KBM-7 (cell line): ENCODE measurements at regions not wholly inside any gene's neighbourhood (a gene's known extent, or its start where the extent isn't known, plus 50 kb on each side); places are given as distances from the start of the nearest gene placed in this dataset.
"Not testable (repeated sequence)": the region's sequence is repeated elsewhere in the genome, so short reads cannot be mapped to it uniquely, and the experiment has no call there.

ENCODE experiments used
- DNase-seq: peaks from one replicate; pipeline ENCODE4 v3.0.0-alpha.2; 2015
- in situ Hi-C: fragments of 300-500 bp; cut with MboI; formaldehyde crosslinking; loops from 2 replicates; pipeline ENCODE4 v1.14.3; 2020; ENCODE audit warnings: low sequenced_read_pairs, low pct_unique_long_range_greater_than_20kb, mixed read lengths

- DNase-seq: peak; percentile 8
- in situ Hi-C loops: no loop called here
Observed at GRCh38 chr7:125459038-125459437, 529.4 kb upstream of the POT1 start.

- in situ Hi-C loops: no loop called here
- no peak for DNase-seq
Observed at GRCh38 chr7:125450749-125451148, 521.1 kb upstream of the POT1 start.

- DNase-seq: no peak
- in situ Hi-C loops: no loop called here
Observed at GRCh38 chr7:125445836-125446235, 516.2 kb upstream of the POT1 start.

GRCh38 chr7:125444864-125445263, 515.2 kb upstream of the POT1 start:
- in situ Hi-C loops: no loop called here
- no peak for DNase-seq

GRCh38 chr7:125436220-125436619, 506.6 kb upstream of the POT1 start:
- in situ Hi-C loops: no loop called here

GRCh38 chr7:125431349-125431748, 501.7 kb upstream of the POT1 start:
- no peak for DNase-seq
- in situ Hi-C loops: no loop called here

More at GRCh38 chr7:125436220-125436619, 506.6 kb upstream of the POT1 start:
- DNase-seq: no peak

- no peak for DNase-seq
- in situ Hi-C loops: no loop called here
Observed at GRCh38 chr7:125430013-125430412, 500.4 kb upstream of the POT1 start.

DNA sequence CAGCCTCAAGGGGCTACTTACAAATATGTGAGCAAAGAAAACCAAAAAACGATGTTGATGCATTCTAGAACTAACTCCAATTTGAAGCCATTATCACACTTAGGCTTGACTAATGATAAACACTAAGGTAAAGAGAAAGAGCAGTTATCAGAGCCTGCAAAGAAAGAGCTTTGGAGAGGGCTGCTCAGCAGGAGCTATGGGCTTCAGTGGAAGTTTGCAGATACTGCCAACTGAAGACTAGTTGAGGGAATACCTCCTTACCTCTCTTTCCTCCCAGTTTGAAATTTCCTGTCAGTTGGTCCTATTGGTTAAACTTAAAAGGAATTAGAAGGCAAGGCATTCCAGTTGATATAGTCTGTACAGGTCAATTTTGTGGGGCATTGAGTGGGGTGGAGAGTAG, 498.1 kb upstream of the POT1 start:
- in situ Hi-C loops: no loop called here
- no peak for DNase-seq

- DNase-seq: no peak
- in situ Hi-C loops: no loop called here
Observed at GRCh38 chr7:125425506-125425905, 495.9 kb upstream of the POT1 start.

- in situ Hi-C loops: no loop called here
- no peak for DNase-seq
Observed at GRCh38 chr7:125424721-125425120, 495.1 kb upstream of the POT1 start.

DNA sequence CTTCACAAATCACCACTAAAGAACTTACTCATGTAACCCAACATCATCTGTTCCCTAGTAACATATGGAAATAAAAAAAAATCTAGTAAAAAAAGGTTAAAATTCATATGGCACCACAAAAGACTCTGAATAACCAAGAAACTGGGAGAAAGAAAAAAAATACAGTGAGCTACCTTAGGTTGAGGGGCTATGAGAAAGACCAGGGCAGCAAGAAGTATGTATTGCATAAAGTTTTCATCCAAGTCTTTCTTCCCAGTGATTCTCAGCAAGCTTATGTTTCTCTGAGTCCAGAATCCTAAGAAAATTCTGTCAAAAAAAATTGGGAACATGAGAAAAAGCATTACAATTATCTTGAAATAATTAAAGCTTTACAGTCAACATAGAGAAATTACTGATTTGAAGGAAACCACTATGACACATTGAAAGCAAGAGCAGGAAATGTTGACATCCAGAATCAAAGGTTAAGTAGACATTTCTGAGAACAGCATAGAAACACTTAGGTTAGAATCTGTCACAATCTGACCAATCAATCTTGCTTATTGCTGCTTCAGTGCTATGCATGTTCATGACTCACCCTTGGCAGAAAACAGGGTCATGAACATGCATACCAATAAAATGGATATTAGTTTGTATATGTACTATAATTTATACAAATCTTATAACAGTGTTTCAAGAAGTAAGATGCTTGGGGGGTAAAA, 494.0 kb upstream of the POT1 start:
- DNase-seq: peak; percentile 80
- in situ Hi-C loops: no loop called here

GRCh38 chr7:125421407-125421806, 491.8 kb upstream of the POT1 start:
- in situ Hi-C loops: not testable (repeated sequence)
- DNase-seq: peak; percentile 56

DNA sequence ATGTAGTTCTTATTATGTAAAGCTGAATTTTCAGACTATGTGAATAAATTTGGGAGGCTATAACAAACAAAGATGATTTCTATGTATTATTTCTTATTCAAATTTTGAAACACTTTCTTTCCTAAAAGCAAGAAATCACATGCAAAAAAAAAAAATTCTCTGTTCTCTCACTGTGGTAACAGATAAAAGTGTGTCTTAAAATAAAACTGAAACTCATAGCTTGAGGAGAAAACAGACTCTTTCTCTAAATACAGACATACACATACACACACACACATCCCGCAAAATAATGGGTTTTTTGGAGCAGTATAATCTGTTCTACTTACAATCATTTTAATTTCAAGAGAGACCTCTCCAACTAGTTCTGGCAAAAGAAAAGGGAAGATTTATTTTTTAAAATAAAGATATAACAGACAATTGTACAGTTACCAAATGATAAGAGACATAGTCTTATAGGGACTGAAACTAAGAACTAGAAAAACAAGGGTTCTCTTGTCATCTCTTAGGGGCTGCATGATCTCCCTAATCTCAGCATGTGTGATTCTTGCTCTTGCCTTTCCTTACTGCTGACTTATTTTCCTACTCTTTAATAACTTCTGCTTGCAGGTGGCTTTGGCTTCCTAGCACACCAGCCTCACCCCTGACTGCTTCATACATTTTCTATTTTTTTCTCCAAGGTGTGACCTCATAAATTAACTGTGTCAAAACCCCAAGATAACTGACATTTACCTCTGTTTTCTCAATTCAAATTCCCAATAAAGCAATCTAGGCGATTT, 483.5 kb upstream of the POT1 start:
- no peak for DNase-seq
- in situ Hi-C loops: no loop called here

GRCh38 chr7:125409921-125410320, 480.3 kb upstream of the POT1 start:
- DNase-seq: no peak
- in situ Hi-C loops: no loop called here

DNA sequence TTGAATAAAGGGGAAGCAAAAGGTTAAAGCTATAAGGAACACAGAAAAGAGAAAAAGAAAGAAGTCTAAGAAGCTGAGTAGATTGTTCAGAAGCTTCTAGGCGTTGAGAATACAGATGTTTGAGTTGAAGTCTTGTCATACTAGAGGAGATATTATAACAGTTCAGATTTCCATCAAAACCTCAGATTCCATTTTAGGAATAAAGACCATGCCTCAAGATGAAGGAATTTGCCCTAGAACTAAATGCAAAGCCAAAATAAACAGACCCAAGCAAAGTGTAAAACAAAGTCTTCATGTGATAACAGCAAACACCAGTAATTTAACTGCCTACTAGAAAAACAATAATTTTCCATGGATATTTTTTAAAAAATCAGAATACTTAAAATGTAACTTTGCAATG, 476.5 kb upstream of the POT1 start:
- no peak for DNase-seq
- in situ Hi-C loops: no loop called here

DNA sequence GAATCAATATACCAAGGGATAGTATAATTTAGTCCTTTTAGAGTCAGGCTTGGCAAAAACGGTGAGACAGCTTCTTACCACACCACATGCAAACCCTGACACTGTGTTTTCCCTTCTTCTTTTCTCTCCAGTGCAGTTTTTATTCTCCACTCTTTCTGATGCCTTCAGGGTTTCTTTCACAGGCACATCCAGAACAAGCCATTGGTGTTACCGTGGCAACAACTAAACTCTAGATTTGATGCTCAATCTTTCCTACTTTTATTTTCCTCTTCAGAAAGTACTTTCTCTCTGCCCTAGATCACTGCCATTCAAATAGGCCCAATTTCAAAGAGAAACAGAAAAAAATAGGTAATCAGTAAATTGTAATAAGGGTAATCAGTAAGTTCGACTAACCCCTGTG, 469.8 kb upstream of the POT1 start:
- in situ Hi-C loops: no loop called here

GRCh38 chr7:125396466-125397151, 467.0 kb upstream of the POT1 start:
- in situ Hi-C loops: no loop called here
- DNase-seq: peak; percentile 88

More for the DNA sequence above, 469.8 kb upstream of the POT1 start:
- DNase-seq: no peak

- in situ Hi-C loops: no loop called here
Observed at GRCh38 chr7:125391921-125392320, 462.3 kb upstream of the POT1 start.

GRCh38 chr7:125390981-125391380, 461.4 kb upstream of the POT1 start:
- in situ Hi-C loops: no loop called here
- no peak for DNase-seq

More at GRCh38 chr7:125391921-125392320, 462.3 kb upstream of the POT1 start:
- no peak for DNase-seq

- DNase-seq: no peak
- in situ Hi-C loops: no loop called here
Observed at GRCh38 chr7:125386211-125386610, 456.6 kb upstream of the POT1 start.
